Epithelial cell of esophagus (primary cell): ENCODE measurements at regions not wholly inside any gene's neighbourhood (a gene's known extent, or its start where the extent isn't known, plus 50 kb on each side); places are given as distances from the start of the nearest gene placed in this dataset.

Experiments
- DNase-seq: peaks from one replicate; pipeline ENCODE4 v3.0.0; 2010; ENCODE audit warnings: low read depth
- H3K4me3 ChIP-seq: 2 replicates; pipeline ENCODE4 v1.5.1; 2011; ENCODE audit warnings: mild to moderate bottlenecking, low read length, control low read depth
- CTCF ChIP-seq: IDR thresholded peaks from 2 replicates; pipeline ENCODE4 v1.5.1; 2011; ENCODE audit warnings: low read depth, mild to moderate bottlenecking, low read length, control low read depth, inconsistent platforms; ENCODE audit not compliant: insufficient read depth; ENCODE audit errors: missing control alignments

GRCh38 chr12:131380220-131380964 is 330.5 kb upstream of the SFSWAP start:
- no peak for DNase-seq
- TF ChIP-seq CTCF = no peak
- no peak overlapping the region for H3K4me3 ChIP-seq

DNA sequence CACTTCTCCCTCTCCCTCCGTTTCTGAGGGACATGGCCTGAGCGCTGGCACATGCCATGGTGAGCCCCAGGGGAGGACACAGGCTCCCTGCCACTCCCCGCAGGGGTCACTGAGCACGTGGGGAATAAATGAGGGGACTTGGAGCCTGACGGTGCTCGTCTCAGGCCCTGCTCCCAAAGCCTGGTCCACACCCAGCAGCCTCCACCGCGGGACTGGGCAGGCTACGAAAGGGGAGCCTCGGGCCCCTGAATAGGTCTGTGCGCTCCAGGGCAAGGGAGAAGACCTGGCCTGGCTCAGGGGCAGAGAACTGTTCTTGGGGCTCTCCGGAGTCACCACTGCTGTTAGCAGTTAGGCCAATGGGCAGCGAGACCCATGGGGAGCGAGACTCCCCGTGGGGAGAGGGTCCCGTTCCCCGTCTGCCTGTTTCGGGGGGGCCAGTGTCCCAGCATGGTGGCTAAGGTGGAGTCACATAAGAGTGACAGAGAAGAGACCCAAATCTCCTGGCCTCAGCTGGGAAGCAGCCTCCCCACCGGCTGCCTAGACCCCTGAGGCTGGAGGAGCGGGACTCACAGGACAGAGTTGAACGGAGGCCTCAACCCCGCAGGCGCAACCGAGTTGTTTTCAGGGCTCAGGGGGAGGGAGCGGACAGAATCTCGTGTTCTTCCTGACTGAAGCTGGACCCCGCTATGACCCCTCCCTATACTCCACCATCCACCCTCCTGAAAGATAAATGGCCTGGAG is 329.8 kb upstream of the SFSWAP start:
- H3K4me3 ChIP-seq = no peak overlapping the region
- no peak for DNase-seq
- TF ChIP-seq CTCF = no peak

DNA sequence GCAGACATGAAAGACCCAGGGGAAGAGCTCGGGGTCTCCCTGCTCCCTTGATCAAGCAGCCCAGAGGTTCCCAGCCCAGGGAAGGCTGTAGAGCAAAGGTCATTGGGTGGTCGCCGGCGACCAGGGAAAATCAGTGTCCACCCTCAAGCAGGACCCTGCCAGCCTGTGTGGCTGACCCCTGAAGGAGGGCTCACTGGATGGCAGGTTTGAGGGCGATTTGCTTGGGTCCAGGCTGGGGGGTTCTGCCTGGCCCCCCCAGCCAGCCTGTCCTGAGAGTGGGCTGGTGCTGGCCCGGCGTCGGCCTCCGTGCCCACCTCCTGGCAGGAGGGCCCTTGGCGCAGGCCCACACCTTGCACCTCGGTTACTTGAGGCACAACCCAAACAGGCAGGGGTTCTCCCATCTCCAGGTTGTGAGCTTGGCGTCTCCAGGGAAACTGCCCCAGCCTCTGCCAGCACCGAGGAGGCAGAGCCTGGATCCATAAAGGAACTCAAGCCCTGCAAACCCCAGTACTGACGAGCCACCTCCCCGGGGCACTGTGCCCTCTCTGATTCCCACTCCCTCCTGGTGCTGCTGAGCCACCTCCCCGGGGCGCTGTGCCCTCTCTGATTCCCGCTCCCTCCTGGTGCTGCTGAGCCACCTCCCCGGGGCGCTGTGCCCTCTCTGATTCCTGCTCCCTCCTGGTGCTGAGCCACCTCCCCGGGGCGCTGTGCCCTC is 329.0 kb upstream of the SFSWAP start:
- no peak for DNase-seq
- H3K4me3 ChIP-seq = no peak overlapping the region
- TF ChIP-seq CTCF = no peak

GRCh38 chr12:131383291-131383690 is 327.6 kb upstream of the SFSWAP start:
- no peak overlapping the region for H3K4me3 ChIP-seq
- no peak for DNase-seq
- TF ChIP-seq CTCF = no peak

DNA sequence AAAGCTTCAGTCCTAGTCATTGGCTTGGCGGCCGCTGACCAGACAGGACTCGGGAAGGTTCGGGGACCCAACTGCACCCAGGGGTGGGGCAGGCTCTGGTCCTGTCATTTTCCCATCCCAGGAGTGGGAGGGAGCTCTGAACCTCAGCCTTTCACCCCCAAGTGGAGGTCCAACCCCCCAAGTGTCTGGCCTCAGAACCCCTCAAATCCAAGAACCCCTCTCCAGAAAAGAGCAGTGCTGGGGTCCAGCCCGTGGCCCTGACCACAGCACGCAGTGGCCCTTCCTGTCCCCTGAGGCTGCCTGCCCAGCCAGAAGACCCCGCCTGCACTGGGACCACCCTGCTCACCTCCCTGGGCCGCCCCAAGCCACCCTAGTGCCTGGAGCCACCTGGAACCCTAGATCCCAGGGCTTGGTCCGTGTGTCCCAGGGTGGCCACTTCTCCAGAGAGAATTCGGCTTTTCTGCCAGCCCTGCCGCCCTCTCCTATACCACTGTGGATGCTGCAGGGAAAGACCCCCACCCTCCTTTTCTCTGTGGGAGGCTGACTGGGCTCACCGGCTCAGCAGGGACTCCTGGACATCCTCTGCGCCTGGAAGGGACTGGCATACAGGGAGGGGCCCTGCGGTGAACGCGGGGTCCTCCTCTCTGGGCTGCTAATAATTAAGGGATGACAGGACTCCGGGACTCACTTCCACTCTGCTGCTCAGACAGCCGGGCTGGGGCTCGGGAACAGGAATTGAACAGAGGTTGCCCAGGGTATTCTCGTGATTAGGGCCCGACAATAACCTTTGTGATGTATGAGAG is 326.9 kb upstream of the SFSWAP start:
- no peak for TF ChIP-seq CTCF
- H3K4me3 ChIP-seq = no peak overlapping the region
- no peak for DNase-seq

DNA sequence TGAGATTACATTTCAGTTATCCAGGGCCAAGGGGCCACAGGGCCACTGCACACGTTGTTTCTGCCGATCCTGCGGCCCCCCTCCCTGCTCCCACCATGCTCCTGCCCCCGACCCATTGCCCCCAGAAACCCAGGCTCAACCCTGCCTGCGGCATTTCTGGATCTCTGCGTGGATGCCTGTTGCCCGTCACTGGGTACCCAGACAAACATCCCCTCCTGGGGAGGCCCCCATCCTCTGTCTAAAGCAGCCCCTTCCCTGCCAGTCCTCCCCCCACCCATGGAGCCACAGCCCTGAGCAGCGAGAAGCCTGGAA is 326.4 kb upstream of the SFSWAP start:
- DNase-seq = no peak
- no peak overlapping the region for H3K4me3 ChIP-seq
- TF ChIP-seq CTCF = no peak
